ENCODE measurements at regions not wholly inside any gene's neighbourhood (a gene's known extent, or its start where the extent isn't known, plus 50 kb on each side); places are given as distances from the start of the nearest gene placed in this dataset.

DNA sequence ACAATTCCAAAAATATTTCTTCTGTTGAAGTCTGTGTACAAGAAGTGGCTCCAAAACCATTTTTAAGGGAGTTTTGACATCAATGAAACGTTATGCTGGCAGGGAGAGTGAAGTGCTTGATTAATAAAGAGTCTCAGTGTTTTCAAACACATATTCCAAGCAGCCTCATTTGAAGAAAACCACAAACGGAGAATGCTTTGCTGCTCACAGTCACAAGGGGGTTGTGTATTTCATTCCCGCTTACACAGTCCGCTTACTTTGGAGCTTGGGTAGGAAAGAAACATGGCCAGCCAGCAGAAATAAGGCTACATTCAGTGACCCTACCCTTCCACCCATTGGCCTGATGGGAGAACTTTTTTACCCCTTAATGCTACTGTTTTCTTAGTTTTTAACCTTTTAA lies 586.2 kb downstream of the RAB28 start (continued):
- TF ChIP-seq TP53 (CRISPR knock-in tag; IDR thresholded peaks at IDR 0.05) (no peak), MXD4 (CRISPR knock-in tag; IDR thresholded peaks at IDR 0.05; ENCODE audit: borderline replicate concordance) (no peak), NR2C2 (CRISPR knock-in tag; IDR thresholded peaks at IDR 0.05) (no peak)

DNA sequence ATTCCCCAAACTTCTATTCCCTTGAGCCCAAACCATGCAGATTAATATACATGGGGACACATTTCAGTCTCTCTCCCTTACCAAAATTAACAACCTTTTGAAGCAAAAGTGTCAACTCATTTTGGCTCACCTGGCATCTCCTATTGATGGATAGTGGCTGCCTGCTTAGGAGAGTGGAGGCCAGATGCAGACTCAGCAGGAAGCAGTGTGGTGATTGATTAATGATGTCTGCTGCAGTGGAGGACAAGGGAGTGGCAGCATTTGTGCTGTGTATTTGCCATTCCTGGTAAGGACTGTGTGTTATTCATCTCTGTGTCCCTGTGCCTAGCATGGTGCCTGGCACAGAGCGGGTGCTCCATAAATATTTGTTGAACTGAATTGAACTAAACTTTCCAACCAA lies 590.1 kb downstream of the RAB28 start:
- ChIA-PET POLR2A (no interaction called here), CTCF (no interaction called here)
- Mint-ChIP-seq H3K36me3 (no peaks in the 10 kb centered on the region), H3K27ac (no peak overlapping the region), H3K4me1 (peaks cover 3% of the 10 kb centered on the region; the same call in 1 of the 2 replicates), H3K4me3 (no peak overlapping the region), H3K9me3 (peaks cover 8% of the 10 kb centered on the region), H3K27me3 (ENCODE audit: low read depth) (no peaks in the 10 kb centered on the region)
- ATAC-seq (no peak), DNase-seq (ENCODE audit: low spot score) (no peak)
- TF ChIP-seq, protein P1, sequence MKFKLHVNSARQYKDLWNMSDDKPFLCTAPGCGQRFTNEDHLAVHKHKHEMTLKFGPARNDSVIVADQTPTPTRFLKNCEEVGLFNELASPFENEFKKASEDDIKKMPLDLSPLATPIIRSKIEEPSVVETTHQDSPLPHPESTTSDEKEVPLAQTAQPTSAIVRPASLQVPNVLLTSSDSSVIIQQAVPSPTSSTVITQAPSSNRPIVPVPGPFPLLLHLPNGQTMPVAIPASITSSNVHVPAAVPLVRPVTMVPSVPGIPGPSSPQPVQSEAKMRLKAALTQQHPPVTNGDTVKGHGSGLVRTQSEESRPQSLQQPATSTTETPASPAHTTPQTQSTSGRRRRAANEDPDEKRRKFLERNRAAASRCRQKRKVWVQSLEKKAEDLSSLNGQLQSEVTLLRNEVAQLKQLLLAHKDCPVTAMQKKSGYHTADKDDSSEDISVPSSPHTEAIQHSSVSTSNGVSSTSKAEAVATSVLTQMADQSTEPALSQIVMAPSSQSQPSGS (CRISPR knock-in tag; IDR thresholded peaks at IDR 0.05; ENCODE audit: borderline replicate concordance, low read depth), result no peak
- TF ChIP-seq, protein P2, sequence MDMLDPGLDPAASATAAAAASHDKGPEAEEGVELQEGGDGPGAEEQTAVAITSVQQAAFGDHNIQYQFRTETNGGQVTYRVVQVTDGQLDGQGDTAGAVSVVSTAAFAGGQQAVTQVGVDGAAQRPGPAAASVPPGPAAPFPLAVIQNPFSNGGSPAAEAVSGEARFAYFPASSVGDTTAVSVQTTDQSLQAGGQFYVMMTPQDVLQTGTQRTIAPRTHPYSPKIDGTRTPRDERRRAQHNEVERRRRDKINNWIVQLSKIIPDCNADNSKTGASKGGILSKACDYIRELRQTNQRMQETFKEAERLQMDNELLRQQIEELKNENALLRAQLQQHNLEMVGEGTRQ (CRISPR knock-in tag; IDR thresholded peaks at IDR 0.05), result no peak
- TF ChIP-seq SMAD3 (CRISPR knock-in tag; IDR thresholded peaks at IDR 0.05; ENCODE audit: borderline replicate concordance) (no peak), ZNF121 (CRISPR knock-in tag; IDR thresholded peaks at IDR 0.05) (no peak), ZNF317 (CRISPR knock-in tag; IDR thresholded peaks at IDR 0.05; ENCODE audit: borderline replicate concordance, low read depth) (no peak), ESRRA (CRISPR knock-in tag; IDR thresholded peaks at IDR 0.05; ENCODE audit: borderline replicate concordance) (no peak), ZNF138 (CRISPR knock-in tag; conservative IDR thresholded peaks at IDR 0.05) (no peak)
- TF ChIP-seq, protein P3, sequence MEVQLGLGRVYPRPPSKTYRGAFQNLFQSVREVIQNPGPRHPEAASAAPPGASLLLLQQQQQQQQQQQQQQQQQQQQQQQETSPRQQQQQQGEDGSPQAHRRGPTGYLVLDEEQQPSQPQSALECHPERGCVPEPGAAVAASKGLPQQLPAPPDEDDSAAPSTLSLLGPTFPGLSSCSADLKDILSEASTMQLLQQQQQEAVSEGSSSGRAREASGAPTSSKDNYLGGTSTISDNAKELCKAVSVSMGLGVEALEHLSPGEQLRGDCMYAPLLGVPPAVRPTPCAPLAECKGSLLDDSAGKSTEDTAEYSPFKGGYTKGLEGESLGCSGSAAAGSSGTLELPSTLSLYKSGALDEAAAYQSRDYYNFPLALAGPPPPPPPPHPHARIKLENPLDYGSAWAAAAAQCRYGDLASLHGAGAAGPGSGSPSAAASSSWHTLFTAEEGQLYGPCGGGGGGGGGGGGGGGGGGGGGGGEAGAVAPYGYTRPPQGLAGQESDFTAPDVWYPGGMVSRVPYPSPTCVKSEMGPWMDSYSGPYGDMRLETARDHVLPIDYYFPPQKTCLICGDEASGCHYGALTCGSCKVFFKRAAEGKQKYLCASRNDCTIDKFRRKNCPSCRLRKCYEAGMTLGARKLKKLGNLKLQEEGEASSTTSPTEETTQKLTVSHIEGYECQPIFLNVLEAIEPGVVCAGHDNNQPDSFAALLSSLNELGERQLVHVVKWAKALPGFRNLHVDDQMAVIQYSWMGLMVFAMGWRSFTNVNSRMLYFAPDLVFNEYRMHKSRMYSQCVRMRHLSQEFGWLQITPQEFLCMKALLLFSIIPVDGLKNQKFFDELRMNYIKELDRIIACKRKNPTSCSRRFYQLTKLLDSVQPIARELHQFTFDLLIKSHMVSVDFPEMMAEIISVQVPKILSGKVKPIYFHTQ (CRISPR knock-in tag; IDR thresholded peaks at IDR 0.05), result no peak
- TF ChIP-seq, protein P4, sequence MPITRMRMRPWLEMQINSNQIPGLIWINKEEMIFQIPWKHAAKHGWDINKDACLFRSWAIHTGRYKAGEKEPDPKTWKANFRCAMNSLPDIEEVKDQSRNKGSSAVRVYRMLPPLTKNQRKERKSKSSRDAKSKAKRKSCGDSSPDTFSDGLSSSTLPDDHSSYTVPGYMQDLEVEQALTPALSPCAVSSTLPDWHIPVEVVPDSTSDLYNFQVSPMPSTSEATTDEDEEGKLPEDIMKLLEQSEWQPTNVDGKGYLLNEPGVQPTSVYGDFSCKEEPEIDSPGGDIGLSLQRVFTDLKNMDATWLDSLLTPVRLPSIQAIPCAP (CRISPR knock-in tag; IDR thresholded peaks at IDR 0.05), result no peak
- TF ChIP-seq, protein P5, sequence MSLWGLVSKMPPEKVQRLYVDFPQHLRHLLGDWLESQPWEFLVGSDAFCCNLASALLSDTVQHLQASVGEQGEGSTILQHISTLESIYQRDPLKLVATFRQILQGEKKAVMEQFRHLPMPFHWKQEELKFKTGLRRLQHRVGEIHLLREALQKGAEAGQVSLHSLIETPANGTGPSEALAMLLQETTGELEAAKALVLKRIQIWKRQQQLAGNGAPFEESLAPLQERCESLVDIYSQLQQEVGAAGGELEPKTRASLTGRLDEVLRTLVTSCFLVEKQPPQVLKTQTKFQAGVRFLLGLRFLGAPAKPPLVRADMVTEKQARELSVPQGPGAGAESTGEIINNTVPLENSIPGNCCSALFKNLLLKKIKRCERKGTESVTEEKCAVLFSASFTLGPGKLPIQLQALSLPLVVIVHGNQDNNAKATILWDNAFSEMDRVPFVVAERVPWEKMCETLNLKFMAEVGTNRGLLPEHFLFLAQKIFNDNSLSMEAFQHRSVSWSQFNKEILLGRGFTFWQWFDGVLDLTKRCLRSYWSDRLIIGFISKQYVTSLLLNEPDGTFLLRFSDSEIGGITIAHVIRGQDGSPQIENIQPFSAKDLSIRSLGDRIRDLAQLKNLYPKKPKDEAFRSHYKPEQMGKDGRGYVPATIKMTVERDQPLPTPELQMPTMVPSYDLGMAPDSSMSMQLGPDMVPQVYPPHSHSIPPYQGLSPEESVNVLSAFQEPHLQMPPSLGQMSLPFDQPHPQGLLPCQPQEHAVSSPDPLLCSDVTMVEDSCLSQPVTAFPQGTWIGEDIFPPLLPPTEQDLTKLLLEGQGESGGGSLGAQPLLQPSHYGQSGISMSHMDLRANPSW (CRISPR knock-in tag; conservative IDR thresholded peaks at IDR 0.05; ENCODE audit: low read depth), result no peak
- TF ChIP-seq, protein P6, sequence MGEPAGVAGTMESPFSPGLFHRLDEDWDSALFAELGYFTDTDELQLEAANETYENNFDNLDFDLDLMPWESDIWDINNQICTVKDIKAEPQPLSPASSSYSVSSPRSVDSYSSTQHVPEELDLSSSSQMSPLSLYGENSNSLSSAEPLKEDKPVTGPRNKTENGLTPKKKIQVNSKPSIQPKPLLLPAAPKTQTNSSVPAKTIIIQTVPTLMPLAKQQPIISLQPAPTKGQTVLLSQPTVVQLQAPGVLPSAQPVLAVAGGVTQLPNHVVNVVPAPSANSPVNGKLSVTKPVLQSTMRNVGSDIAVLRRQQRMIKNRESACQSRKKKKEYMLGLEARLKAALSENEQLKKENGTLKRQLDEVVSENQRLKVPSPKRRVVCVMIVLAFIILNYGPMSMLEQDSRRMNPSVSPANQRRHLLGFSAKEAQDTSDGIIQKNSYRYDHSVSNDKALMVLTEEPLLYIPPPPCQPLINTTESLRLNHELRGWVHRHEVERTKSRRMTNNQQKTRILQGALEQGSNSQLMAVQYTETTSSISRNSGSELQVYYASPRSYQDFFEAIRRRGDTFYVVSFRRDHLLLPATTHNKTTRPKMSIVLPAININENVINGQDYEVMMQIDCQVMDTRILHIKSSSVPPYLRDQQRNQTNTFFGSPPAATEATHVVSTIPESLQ (CRISPR knock-in tag; IDR thresholded peaks at IDR 0.05), result no peak
- TF ChIP-seq, protein P7, sequence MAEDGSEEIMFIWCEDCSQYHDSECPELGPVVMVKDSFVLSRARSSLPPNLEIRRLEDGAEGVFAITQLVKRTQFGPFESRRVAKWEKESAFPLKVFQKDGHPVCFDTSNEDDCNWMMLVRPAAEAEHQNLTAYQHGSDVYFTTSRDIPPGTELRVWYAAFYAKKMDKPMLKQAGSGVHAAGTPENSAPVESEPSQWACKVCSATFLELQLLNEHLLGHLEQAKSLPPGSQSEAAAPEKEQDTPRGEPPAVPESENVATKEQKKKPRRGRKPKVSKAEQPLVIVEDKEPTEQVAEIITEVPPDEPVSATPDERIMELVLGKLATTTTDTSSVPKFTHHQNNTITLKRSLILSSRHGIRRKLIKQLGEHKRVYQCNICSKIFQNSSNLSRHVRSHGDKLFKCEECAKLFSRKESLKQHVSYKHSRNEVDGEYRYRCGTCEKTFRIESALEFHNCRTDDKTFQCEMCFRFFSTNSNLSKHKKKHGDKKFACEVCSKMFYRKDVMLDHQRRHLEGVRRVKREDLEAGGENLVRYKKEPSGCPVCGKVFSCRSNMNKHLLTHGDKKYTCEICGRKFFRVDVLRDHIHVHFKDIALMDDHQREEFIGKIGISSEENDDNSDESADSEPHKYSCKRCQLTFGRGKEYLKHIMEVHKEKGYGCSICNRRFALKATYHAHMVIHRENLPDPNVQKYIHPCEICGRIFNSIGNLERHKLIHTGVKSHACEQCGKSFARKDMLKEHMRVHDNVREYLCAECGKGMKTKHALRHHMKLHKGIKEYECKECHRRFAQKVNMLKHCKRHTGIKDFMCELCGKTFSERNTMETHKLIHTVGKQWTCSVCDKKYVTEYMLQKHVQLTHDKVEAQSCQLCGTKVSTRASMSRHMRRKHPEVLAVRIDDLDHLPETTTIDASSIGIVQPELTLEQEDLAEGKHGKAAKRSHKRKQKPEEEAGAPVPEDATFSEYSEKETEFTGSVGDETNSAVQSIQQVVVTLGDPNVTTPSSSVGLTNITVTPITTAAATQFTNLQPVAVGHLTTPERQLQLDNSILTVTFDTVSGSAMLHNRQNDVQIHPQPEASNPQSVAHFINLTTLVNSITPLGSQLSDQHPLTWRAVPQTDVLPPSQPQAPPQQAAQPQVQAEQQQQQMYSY (CRISPR knock-in tag; IDR thresholded peaks at IDR 0.05), result no peak
